Heart left ventricle (tissue), 13 donors: ENCODE measurements at regions not wholly inside any gene's neighbourhood (a gene's known extent, or its start where the extent isn't known, plus 50 kb on each side); places are given as distances from the start of the nearest gene placed in this dataset.

ENCODE experiments used
- CTCF ChIP-seq, 12 donors: fragments of 200-600 bp; sonication (generic) in 4 of 12; IDR thresholded peaks; one replicate each; pipeline versions ENCODE4 v1.5.0 to v1.8.0; 2018 to 2022; ENCODE audit warnings: antibody characterized with exemption in 12 of 12, mild to moderate bottlenecking in 5 of 12
- POLR2A ChIP-seq, 2 donors: fragments of 450-650 bp; IDR thresholded peaks; one replicate each; pipeline ENCODE4 v1.6.1; 2017; ENCODE audit warnings: antibody characterized with exemption in 2 of 2, mild to moderate bottlenecking in 2 of 2, moderate library complexity in 2 of 2
- donor health status: ischemic (EF 13 %, LVEDD 7.1; RV severe dilation, severe dysfunction).
- donor health status: DM: no; HTN: yes; CAD: no.
- donor health status: DM: no; HTN: no; CAD: no.
- donor health status: ischemic (EF 25% LVEDD 6.9; RV normal size, moderate dysfunction).
- donor health status: ischemic (EF 25% LVEDD 5.7; RV mildly dilated, moderate dysfunction).
- donor health status: ischemic (EF 35%, LVEDD 5.7; RV mildly dilated, moderate dysfunction).
- donor health status: nonischemic (EF 11% LVEDD 7.7; RV severe dilation, severe dysfunction).
- donor health status: DM: yes; HTN: yes; CAD: no.
- donor health status: PGD.
- donor health status: ischemic (EF 29% LVEDD 5.4; RV normal size, mild dysfunction).
- donor health status: nonischemic (EF 23%, LVEDD 6.1; RV moderate dilation, normal function).

GRCh38 chr15:38726187-38726586 lies 161.6 kb upstream of the RASGRP1 start:
- TF ChIP-seq CTCF (IDR thresholded peaks at IDR 0.05) (no peak), POLR2A (IDR thresholded peaks at IDR 0.05) (no peak)
